ENCODE measurements at regions not wholly inside any gene's neighbourhood (a gene's known extent, or its start where the extent isn't known, plus 50 kb on each side); places are given as distances from the start of the nearest gene placed in this dataset.

GRCh38 chr11:113531083-113531482 lies 55.9 kb upstream of the DRD2 start:
- DNase-seq (ENCODE audit: insufficient read length, low spot score) = no peak
- no peak for FAIRE-seq

- no peak for DNase-seq (ENCODE audit: insufficient read length, low spot score)
- FAIRE-seq = no peak
Measured at GRCh38 chr11:113529606-113530005, 54.4 kb upstream of the DRD2 start.

- DNase-seq (ENCODE audit: insufficient read length, low spot score) = no peak
- FAIRE-seq = peak; percentile 28
Measured at GRCh38 chr11:113528982-113529381, 53.8 kb upstream of the DRD2 start.

GRCh38 chr11:113526521-113526920 lies 51.3 kb upstream of the DRD2 start:
- DNase-seq (ENCODE audit: insufficient read length, low spot score) (no peak), FAIRE-seq (no peak)

All from HTR-8/SVneo (cell line).